Spleen (tissue), 11 donors: ENCODE measurements at regions not wholly inside any gene's neighbourhood (a gene's known extent, or its start where the extent isn't known, plus 50 kb on each side); places are given as distances from the start of the nearest gene placed in this dataset.

Source experiments
- DNase-seq: peaks from one replicate; pipeline ENCODE4 v3.0.0-alpha.2; 2020
- H3K27ac ChIP-seq, 8 donors: fragments of 200-600 bp; sonication (generic) in 7 of 8; 1 replicate in 4 of 8; 2 replicates in 4 of 8; pipeline versions ENCODE4 v1.5.0 to v1.8.0; 2016 to 2021; ENCODE audit warnings: inconsistent platforms in 4 of 8, mild to moderate bottlenecking in 4 of 8, moderate library complexity in 1 of 8
- H3K27me3 ChIP-seq, 7 donors: fragments of 200-600 bp; sonication (generic) in 6 of 7; replicated peaks in 1 of 7; 1 replicate in 4 of 7; 2 replicates in 3 of 7; pipeline versions ENCODE4 v1.5.0 to v1.8.0; 2016 to 2021; ENCODE audit warnings: inconsistent platforms in 3 of 7, mild to moderate bottlenecking in 1 of 7
- H3K36me3 ChIP-seq, 6 donors: fragments of 200-600 bp; sonication (generic) in 5 of 6; 1 replicate in 4 of 6; 2 replicates in 2 of 6; pipeline versions ENCODE4 v1.5.0 to v1.8.0; 2016 to 2021; ENCODE audit warnings: inconsistent platforms in 2 of 6
- H3K4me1 ChIP-seq, 6 donors: fragments of 200-600 bp; sonication (generic) in 5 of 6; 1 replicate in 3 of 6; 2 replicates in 3 of 6; pipeline versions ENCODE4 v1.5.0 to v1.8.0; 2016 to 2021; ENCODE audit warnings: inconsistent platforms in 3 of 6
- H3K4me3 ChIP-seq, 8 donors: fragments of 200-600 bp; sonication (generic) in 7 of 8; 1 replicate in 4 of 8; 2 replicates in 4 of 8; pipeline versions ENCODE4 v1.5.0 to v1.8.0; 2016 to 2021; ENCODE audit warnings: inconsistent platforms in 4 of 8, mild to moderate bottlenecking in 4 of 8, moderate library complexity in 2 of 8
- H3K9me3 ChIP-seq, 8 donors: fragments of 200-600 bp; sonication (generic) in 7 of 8; 1 replicate in 4 of 8; 2 replicates in 4 of 8; pipeline versions ENCODE4 v1.5.0 to v1.8.0; 2016 to 2021; ENCODE audit warnings: inconsistent platforms in 4 of 8
- POLR2A ChIP-seq, 3 donors: fragments of 450-650 bp; IDR thresholded peaks; one replicate each; pipeline ENCODE4 v1.5.1; 2017; ENCODE audit warnings: antibody characterized with exemption in 3 of 3, mild to moderate bottlenecking in 1 of 3
- POLR2AphosphoS5 ChIP-seq, 3 donors: sonication (generic); formaldehyde crosslinking; IDR thresholded peaks; one replicate each; pipeline ENCODE4 v1.5.1; 2017; ENCODE audit warnings: antibody characterized with exemption in 3 of 3
- WGBS, 5 donors: extraction: QIAGEN DNeasy Blood & Tissue Kit in 3 of 5; methylation state at CpG; one replicate each; pipeline versions ENCODE4 v1.1.5 to v1.1.7; 2013 to 2018; 5-methylcytosine and 5-hydroxymethylcytosine counted together
- intact Hi-C: fragments of 100-400 bp; cut with DNase I; formaldehyde crosslinking; loops from one replicate; pipeline ENCODE4 v1.15.0; 2023; ENCODE audit warnings: low total_unique reads
- TF ChIP-seq, protein P1 (sequence below), 11 experiments: fragments of 200-600 bp in 7 of 11; fragments of 450-650 bp in 4 of 11; sonication (generic) in 4 of 11; IDR thresholded peaks in 8 of 11; conservative IDR thresholded peaks in 3 of 11; 1 replicate in 7 of 11; 2 replicates in 4 of 11; pipeline versions ENCODE4 v1.4.0 to v1.8.0; 2016 to 2021; ENCODE audit warnings: antibody characterized with exemption in 11 of 11, inconsistent platforms in 4 of 11, mild to moderate bottlenecking in 1 of 11
- donor health status: healthy with polysubstance abuse.
- donor health status: DM: no; HTN: no; CAD: no; lungs with moderate emphysema.
- donor health status: DM: no; HTN: no; CAD: no.
- donor health status: Bipolar disorder and iron deficiency.
- donor health status: healthy.
- donor health status: DM: no; HTN: no; CAD: no.
- donor health status: DM: yes; HTN: yes; CAD: no.

GRCh38 chr1:198054510-198054909 lies 102.3 kb upstream of the NEK7 start:
- Histone ChIP-seq H3K4me3 (no peak overlapping the region), H3K4me1 (no peaks in the 10 kb centered on the region), H3K27ac (no peak overlapping the region), H3K9me3 (peaks cover 0 to 10% (median 0%) of the 10 kb centered on the region in 8 donors), H3K36me3 (no peaks in the 10 kb centered on the region), H3K27me3 (no peaks in the 10 kb centered on the region)
- 67 to 89% (median 83%) methylated on average over 3 of the region's 3 CpGs for WGBS, 5 donors
- intact Hi-C loops = no loop called here
- TF ChIP-seq POLR2AphosphoS5 (IDR thresholded peaks at IDR 0.05) = no peak
- no peak for DNase-seq

DNA sequence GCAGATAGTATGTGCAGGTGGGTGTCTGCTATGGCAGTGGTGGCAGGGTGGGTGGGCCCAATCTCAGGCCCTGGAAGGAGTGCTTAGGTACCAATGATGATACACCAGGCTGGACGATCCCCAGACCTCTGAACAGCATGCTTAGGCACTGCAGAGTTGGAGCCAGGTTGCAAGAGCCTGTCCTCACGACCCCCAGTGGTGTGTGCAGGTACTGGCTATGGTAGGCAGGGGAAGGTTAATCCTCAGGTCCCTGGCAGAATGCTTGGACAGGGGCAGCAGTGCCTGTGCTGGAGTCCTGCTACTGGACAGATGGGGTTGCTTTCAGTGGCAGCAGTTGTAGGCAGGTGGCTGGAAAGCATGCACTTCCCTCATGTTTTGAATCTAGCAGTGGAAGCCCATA lies 100.5 kb upstream of the NEK7 start:
- no peaks in the 10 kb centered on the region for H3K27me3 ChIP-seq
- H3K27ac ChIP-seq = no peak overlapping the region
- DNase-seq = no peak
- no peak overlapping the region for H3K4me3 ChIP-seq
- intact Hi-C loops = no loop called here
- H3K4me1 ChIP-seq = no peaks in the 10 kb centered on the region
- 42 to 69% (median 55%) methylated on average over 2 of the region's 2 CpGs; no CpG with 5 or more reads in 1 of the 5 donors for WGBS, 5 donors
- no peaks in the 10 kb centered on the region for H3K9me3 ChIP-seq
- TF ChIP-seq POLR2A (IDR thresholded peaks at IDR 0.05) = no peak
- TF ChIP-seq POLR2AphosphoS5 (IDR thresholded peaks at IDR 0.05) = no peak
- TF ChIP-seq, protein P1, sequence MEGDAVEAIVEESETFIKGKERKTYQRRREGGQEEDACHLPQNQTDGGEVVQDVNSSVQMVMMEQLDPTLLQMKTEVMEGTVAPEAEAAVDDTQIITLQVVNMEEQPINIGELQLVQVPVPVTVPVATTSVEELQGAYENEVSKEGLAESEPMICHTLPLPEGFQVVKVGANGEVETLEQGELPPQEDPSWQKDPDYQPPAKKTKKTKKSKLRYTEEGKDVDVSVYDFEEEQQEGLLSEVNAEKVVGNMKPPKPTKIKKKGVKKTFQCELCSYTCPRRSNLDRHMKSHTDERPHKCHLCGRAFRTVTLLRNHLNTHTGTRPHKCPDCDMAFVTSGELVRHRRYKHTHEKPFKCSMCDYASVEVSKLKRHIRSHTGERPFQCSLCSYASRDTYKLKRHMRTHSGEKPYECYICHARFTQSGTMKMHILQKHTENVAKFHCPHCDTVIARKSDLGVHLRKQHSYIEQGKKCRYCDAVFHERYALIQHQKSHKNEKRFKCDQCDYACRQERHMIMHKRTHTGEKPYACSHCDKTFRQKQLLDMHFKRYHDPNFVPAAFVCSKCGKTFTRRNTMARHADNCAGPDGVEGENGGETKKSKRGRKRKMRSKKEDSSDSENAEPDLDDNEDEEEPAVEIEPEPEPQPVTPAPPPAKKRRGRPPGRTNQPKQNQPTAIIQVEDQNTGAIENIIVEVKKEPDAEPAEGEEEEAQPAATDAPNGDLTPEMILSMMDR (IDR thresholded peaks at IDR 0.05 in 8 of 11, conservative IDR thresholded peaks at IDR 0.05 in 3 of 11) = no peak
- H3K36me3 ChIP-seq = no peaks in the 10 kb centered on the region

GRCh38 chr1:198064181-198064580 lies 92.6 kb upstream of the NEK7 start:
- H3K4me1 ChIP-seq = no peaks in the 10 kb centered on the region
- 84 to 94% (median 89%) methylated on average over 2 of the region's 2 CpGs for WGBS, 5 donors

GRCh38 chr1:198068285-198068684 lies 88.5 kb upstream of the NEK7 start:
- 24 to 41% (median 35%) methylated on average over 3 of the region's 3 CpGs for WGBS, 5 donors
- no peak overlapping the region for H3K4me3 ChIP-seq
- no peaks in the 10 kb centered on the region for H3K36me3 ChIP-seq
- no peak overlapping the region for H3K27ac ChIP-seq
- H3K4me1 ChIP-seq = no peaks in the 10 kb centered on the region
- DNase-seq = no peak
- TF ChIP-seq, protein P1 (IDR thresholded peaks at IDR 0.05 in 8 of 11, conservative IDR thresholded peaks at IDR 0.05 in 3 of 11) = no peak
- TF ChIP-seq POLR2AphosphoS5 (IDR thresholded peaks at IDR 0.05) (no peak), POLR2A (IDR thresholded peaks at IDR 0.05) (no peak)
- H3K9me3 ChIP-seq = no peaks in the 10 kb centered on the region
- no peaks in the 10 kb centered on the region for H3K27me3 ChIP-seq
- intact Hi-C loops = no loop called here

More at GRCh38 chr1:198064181-198064580, 92.6 kb upstream of the NEK7 start:
- no peaks in the 10 kb centered on the region for H3K9me3 ChIP-seq
- no peak overlapping the region for H3K4me3 ChIP-seq
- intact Hi-C loops = no loop called here
- no peak for DNase-seq
- no peaks in the 10 kb centered on the region for H3K36me3 ChIP-seq
- H3K27ac ChIP-seq = no peak overlapping the region
- H3K27me3 ChIP-seq = no peaks in the 10 kb centered on the region
- TF ChIP-seq POLR2A (IDR thresholded peaks at IDR 0.05) (no peak), POLR2AphosphoS5 (IDR thresholded peaks at IDR 0.05) (no peak)
- TF ChIP-seq, protein P1 (IDR thresholded peaks at IDR 0.05 in 8 of 11, conservative IDR thresholded peaks at IDR 0.05 in 3 of 11) = no peak

DNA sequence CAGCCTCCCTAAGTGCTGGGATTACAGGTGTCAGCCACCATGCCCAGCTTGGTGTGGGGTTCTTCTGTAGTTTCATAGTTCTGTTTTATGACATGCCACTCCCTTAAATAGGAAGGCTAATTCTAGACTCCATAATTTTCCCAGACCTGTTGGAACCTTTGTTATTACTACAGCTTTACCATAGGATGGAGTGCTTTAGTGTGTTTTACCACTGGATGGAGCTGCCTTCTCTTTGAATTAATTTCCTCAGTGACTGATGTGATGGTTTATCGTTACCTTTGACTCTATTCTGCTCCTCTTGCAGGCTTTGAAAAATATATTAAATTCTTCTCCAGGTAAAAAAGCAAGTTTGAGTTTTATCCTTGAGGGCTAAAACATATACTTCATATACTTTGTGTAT lies 84.6 kb upstream of the NEK7 start:
- no peak for DNase-seq
- Histone ChIP-seq H3K36me3 (no peaks in the 10 kb centered on the region), H3K27me3 (no peaks in the 10 kb centered on the region), H3K9me3 (no peaks in the 10 kb centered on the region), H3K27ac (no peak overlapping the region), H3K4me3 (no peak overlapping the region), H3K4me1 (no peaks in the 10 kb centered on the region)
- intact Hi-C loops = no loop called here
- TF ChIP-seq, protein P1 (IDR thresholded peaks at IDR 0.05 in 8 of 11, conservative IDR thresholded peaks at IDR 0.05 in 3 of 11) = no peak
- TF ChIP-seq POLR2A (IDR thresholded peaks at IDR 0.05) = no peak
- no peak for TF ChIP-seq POLR2AphosphoS5 (IDR thresholded peaks at IDR 0.05)
- WGBS, 5 donors = 64 to 97% (median 91%) methylated on average over 1 of the region's 1 CpG
